ENCODE measurements at regions not wholly inside any gene's neighbourhood (a gene's known extent, or its start where the extent isn't known, plus 50 kb on each side); places are given as distances from the start of the nearest gene placed in this dataset.
"Not testable (repeated sequence)": the region's sequence is repeated elsewhere in the genome, so short reads cannot be mapped to it uniquely, and the experiment has no call there.

DNA sequence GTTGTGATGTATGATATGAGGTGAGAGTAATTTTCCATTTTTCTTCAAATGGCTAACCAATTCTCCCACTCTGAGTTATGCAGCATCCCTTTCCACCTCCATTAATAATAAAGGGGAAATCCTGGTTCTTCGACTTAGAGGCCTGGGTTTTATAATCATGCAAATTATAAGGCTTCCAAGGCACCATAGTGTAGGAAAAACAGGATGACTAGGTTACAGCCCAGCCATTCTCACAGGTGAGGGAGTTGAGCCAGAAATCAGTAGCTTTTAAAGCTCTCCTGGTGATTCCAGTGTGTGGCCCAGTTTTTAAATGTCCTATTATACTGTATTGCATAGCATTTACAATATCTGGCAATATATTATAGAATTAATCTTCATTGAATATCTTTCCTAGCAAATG lies 203.1 kb downstream of the ARHGEF9 start:
- DNase-seq: peak in 1 of 2 experiments; percentile 1

DNA sequence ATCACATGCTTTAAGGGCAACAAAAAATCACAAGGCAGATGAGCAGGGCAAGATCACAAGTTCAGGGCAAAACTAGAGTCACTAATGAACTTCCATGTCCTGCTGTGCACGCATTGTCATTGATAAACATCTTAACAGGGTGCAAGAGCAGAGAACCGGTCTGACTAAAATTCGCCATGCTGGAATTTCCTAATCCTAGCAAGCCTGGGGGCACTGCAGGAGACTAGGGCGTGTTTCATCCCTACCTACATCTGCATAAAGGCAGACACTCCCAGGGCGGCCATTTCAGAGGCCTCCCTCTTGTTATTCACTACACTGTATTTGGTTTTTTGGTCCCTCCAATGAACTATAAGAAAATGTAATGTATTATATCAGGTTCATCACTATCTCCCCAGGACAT lies 203.6 kb downstream of the ARHGEF9 start:
- DNase-seq: no peak

DNA sequence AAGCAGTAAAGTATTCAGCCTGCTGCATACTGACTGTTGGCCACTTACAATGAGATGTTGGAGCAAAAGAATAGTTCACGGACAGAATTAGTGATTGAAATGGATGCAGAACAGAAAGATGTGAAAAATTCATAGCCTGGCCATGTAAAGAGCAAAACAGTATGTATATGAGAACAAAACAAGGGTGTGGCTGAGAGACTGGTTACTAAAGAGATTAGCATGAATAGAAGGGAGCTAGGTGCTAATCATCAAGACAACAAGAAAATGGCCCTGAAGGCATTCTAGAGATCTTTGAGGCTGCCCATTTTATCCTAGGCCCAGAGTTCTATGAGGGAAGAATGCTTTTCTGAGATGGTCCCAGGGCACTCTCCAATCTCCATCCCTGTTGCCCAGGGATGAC lies 208.5 kb downstream of the ARHGEF9 start:
- no peak for DNase-seq

DNA sequence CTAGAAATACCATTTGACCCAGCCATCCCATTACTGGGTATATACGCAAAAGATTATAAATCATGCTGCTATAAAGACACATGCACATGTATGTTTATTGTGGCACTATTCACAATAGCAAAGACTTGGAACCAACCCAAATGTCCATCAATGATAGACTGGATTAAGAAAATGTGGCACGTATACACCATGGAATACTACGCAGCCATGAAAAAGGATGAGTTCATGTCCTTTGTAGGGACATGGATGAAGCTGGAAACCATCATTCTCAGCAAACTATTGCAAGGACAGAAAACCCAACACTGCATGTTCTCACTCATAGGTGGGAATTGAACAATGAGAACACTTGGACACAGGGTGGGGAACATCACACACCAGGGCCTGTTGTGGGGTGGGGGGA lies 209.3 kb downstream of the ARHGEF9 start:
- not testable (repeated sequence) for DNase-seq

GRCh38 chrX:63566856-63567255 lies 215.7 kb upstream of the SPIN4 start:
- DNase-seq: no peak

DNA sequence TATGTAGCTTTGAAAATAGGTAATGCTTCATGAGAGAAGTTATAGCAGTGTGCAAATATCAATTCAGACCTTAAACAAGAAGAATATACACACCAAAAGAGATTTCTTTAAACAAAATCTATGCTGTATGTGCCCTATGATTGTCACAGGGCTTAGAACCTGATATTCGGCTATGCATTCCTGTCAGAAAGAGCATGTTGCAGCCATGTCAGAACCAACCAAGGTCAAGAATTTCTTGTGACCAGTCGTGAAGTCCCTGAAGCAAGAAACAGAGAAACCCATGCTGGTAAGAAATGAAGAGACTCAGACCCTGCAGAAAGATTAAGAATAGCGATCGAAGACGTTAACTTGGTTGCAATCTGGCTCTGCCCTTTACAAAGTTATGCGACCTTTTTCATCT lies 210.3 kb upstream of the SPIN4 start:
- no peak for DNase-seq

- DNase-seq: peak; percentile 77 to 85
These were observed 209.6 kb upstream of the SPIN4 start for GRCh38 chrX:63560601-63561218.

GRCh38 chrX:63551856-63552255 lies 200.7 kb upstream of the SPIN4 start:
- no peak for DNase-seq

DNA sequence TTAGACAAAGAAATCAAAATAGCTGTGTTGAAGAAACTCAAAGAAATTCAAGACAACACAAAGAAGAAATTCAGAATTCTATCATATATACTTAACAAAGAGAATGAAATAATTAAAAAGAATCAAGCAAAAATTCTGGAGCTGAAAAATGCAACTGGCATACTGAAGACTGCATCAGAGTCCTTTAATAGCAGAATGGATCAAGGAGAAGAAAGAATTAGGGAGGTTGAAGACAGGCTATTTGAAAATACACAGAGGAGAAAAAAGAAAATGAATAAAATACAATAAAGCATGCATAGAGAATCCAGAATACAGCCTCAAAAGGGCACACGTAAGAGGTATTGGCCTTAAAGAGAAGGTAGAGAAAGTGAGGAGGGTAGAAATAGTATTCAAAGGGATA lies 179.5 kb upstream of the SPIN4 start:
- DNase-seq: no peak

GRCh38 chrX:63529961-63530360 lies 178.8 kb upstream of the SPIN4 start:
- no peak for DNase-seq

- no peak for DNase-seq
These were observed 175.7 kb upstream of the SPIN4 start for GRCh38 chrX:63526863-63527262.

DNA sequence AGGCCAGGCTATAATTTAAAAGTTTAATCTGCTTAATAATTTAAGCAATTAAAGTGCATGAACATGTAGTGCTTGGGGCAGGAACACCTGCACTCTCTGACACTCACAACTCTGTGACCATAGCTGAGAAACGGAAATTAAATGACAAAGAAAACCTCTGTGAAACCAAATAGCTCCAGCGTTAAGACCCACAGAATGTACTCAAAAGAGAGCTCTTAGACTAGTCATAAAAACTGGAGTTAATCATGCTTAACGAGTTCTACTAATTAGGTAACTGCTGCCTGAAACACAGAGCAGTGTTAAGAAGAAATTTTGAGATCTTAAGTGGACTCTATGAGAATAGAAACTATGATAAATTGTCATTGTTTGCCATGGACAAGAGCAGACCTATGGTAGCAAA lies 174.4 kb upstream of the SPIN4 start:
- no peak for DNase-seq

GRCh38 chrX:63519368-63519767 lies 168.2 kb upstream of the SPIN4 start:
- DNase-seq: not testable (repeated sequence)

DNA sequence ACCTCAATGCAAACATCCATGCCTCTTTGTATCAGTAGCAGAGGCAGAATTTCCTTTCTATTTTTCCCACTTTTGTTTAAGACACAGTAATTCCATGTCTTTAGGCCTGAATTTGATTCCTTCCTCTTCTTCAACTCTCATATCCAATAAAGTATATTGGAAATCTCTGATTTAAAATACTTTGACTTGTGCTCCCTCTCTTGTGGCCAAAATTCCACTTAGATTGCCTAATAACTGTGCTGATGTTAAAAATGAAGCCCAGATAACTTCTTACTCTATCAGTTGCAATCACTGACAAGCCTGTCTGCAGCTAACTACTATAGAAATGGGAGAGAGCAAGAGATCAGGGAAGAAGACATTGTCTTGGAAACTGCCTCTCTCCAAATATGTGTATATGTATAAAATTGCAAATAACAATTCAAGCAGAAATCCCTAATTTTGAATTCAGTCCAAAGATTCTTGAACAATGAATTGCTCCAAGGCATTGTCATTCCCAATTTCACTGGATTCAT lies 163.5 kb upstream of the SPIN4 start:
- no peak for DNase-seq

DNA sequence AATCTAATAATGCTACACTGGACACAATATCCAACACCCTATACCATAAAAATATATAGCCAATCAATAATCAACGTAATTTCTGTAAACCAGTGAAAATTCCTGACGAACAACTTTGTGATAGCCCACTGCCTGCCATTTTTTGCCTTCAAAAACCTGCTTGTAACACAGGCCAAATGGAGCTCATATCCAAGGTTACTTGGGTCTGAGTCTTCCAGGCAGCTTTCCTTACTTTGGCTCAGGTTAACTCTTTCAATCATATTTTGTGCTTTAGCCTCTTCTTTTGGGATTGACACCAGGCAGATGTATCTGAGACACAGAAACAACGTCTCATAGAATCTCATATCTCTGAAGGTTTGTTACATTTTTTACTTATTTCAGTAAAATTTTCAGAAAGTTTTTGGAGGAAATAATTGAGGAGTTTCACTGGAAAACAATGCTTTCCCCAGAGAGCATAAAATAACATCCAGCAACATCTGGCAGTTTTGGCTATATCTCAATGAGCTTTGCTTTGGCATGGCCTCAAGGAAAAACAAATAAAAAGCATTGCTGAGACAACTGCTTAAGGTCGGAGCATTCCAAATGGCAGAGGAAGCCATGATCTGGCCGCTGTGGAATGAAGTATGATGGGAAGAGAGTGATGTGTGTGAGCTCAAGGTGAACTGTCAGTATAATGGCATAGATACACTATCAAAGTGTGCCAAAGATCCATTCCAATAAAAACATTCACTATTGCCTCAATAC lies 162.9 kb upstream of the SPIN4 start:
- DNase-seq: no peak

GRCh38 chrX:63511361-63511760 lies 160.2 kb upstream of the SPIN4 start:
- no peak for DNase-seq

GRCh38 chrX:63508668-63509067 lies 157.5 kb upstream of the SPIN4 start:
- no peak for DNase-seq

GRCh38 chrX:63506320-63506719 lies 155.2 kb upstream of the SPIN4 start:
- peak; percentile 8 to 53 for DNase-seq

DNA sequence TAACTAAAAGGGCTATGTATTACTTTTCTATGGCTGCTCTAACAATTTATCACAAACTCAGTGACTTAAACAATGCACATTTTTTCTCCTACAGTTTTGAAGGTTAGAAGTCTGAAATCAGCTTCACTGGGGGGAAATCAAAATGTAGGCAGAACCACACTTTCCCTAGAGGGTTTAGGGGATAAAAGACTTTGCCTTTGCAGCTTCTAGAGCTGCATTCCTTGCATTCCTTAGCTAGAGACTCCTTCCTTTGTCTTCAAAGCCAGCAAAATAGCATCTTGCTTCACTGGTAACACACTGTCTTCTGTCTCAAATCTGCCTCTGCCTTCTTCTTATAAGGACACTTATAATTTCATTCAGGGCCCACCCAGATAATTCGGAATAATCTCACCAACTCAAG lies 152.4 kb upstream of the SPIN4 start:
- DNase-seq: no peak

GRCh38 chrX:63488546-63489373 lies 137.6 kb upstream of the SPIN4 start:
- no peak for DNase-seq

GRCh38 chrX:63475200-63475599 lies 124.1 kb upstream of the SPIN4 start:
- no peak for DNase-seq

DNA sequence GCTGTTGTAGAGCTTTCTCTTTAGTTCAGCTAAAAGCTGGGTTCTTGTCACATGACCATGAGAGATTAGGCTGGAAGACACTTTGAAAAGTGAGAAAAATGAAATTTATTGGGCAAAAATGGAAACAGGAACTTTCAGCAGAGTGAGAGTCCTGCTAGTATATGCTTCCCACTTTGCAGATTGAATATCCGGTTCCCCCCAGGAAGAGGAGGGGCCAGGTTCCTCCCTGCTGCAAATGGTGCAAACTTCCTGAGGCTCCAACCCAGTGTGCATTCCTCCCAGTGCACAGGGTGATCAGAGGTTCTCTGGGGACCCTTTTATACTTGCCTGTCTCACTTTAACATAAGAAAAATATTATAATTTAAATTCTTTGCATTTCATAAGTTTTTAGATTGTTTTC lies 119.9 kb upstream of the SPIN4 start:
- DNase-seq: no peak

DNA sequence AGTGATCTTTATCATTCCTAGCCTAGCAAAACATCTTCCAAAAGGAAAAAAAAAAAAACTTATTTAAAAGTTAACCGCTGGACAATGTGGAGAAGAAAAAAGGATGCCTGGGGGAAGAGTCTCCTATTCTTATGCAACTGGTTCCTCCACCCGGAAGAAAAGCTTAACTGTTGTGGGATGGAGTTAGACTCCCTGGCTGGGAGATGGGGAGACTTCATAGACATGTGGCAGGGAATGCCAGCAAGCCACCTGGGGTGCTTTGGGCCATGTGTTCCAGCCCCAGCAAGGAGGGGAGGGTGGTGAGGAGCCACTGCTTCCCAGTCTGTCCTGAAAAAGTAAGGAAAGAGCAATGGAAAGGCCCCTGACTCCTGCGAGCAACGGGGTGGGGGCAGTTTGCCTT lies 119.4 kb upstream of the SPIN4 start:
- DNase-seq: no peak

- no peak for DNase-seq
These were observed 115.6 kb upstream of the SPIN4 start for GRCh38 chrX:63466690-63467089.

Data from NCI-H526 (cell line).